Esophagus squamous epithelium (tissue), 4 donors: ENCODE measurements at regions not wholly inside any gene's neighbourhood (a gene's known extent, or its start where the extent isn't known, plus 50 kb on each side); places are given as distances from the start of the nearest gene placed in this dataset.

Experiments used
- POLR2A ChIP-seq, 4 donors: fragments of 450-650 bp; IDR thresholded peaks; one replicate each; pipeline ENCODE4 v1.6.1; 2017; ENCODE audit warnings: antibody characterized with exemption in 4 of 4, mild to moderate bottlenecking in 4 of 4, moderate library complexity in 3 of 4
- TF ChIP-seq, protein P1 (sequence below), 6 experiments: fragments of 450-650 bp in 4 of 6; fragments of 200-600 bp in 2 of 6; sonication (generic) in 2 of 6; IDR thresholded peaks; one replicate each; pipeline ENCODE4 v1.5.1; 2016 to 2019; ENCODE audit warnings: antibody characterized with exemption in 6 of 6, mild to moderate bottlenecking in 4 of 6, moderate library complexity in 4 of 6

DNA sequence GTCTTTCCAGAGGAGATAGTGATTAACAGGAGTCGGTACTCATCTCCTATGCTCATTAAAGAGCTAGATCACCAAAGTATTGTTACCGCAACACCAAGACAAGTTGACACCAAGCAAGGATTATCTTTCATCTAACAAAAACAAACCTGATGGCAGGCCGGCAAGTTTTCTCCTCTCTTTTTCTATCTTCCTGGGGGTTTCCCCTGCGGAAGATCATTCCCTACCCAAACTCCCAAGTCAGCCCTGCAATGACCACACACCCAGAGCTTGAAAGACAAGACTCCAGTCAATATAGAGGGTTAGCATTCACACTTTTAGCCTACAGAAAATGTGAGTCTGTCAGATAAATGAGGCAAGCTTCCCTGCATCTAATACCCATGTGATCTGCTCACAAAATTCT, 312.1 kb downstream of the SOX9 start:
- TF ChIP-seq POLR2A (IDR thresholded peaks at IDR 0.05), result no peak
- TF ChIP-seq, protein P1, sequence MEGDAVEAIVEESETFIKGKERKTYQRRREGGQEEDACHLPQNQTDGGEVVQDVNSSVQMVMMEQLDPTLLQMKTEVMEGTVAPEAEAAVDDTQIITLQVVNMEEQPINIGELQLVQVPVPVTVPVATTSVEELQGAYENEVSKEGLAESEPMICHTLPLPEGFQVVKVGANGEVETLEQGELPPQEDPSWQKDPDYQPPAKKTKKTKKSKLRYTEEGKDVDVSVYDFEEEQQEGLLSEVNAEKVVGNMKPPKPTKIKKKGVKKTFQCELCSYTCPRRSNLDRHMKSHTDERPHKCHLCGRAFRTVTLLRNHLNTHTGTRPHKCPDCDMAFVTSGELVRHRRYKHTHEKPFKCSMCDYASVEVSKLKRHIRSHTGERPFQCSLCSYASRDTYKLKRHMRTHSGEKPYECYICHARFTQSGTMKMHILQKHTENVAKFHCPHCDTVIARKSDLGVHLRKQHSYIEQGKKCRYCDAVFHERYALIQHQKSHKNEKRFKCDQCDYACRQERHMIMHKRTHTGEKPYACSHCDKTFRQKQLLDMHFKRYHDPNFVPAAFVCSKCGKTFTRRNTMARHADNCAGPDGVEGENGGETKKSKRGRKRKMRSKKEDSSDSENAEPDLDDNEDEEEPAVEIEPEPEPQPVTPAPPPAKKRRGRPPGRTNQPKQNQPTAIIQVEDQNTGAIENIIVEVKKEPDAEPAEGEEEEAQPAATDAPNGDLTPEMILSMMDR (IDR thresholded peaks at IDR 0.05), result no peak
